ENCODE measurements at regions not wholly inside any gene's neighbourhood (a gene's known extent, or its start where the extent isn't known, plus 50 kb on each side); places are given as distances from the start of the nearest gene placed in this dataset.

GRCh38 chr13:68254151-68254550, 1024.0 kb upstream of the PCDH9 start:
- ChIA-PET POLR2A (no interaction called here), CTCF (ENCODE audit: low intra/inter-chr PET ratio) (no interaction called here)
- TF ChIP-seq BRD4 (IDR thresholded peaks at IDR 0.05) (no peak), MBD2 (IDR thresholded peaks at IDR 0.05; ENCODE audit: borderline replicate concordance, low read depth) (no peak), NBN (IDR thresholded peaks at IDR 0.05; ENCODE audit: low read depth) (no peak), SUPT5H (IDR thresholded peaks at IDR 0.05) (no peak), SPI1 (IDR thresholded peaks at IDR 0.05; ENCODE audit: borderline replicate concordance, low read depth, low read length) (no peak), SOX6 (IDR thresholded peaks at IDR 0.05) (no peak)
- no TSS peak for BruUV-seq (replicated peaks)
- H3K36me3 ChIP-seq (ENCODE audit: control insufficient read depth, insufficient read depth, low read length) = no peaks in the 10 kb centered on the region
- no peaks in the 10 kb centered on the region for H3K9me3 ChIP-seq (replicated peaks; ENCODE audit: control insufficient read depth, insufficient read depth, low read depth, low read length)
- 0% methylated on average over 4 of the region's 4 CpGs for WGBS (ENCODE audit: insufficient coverage, low coverage, missing lambda C conversion rate)
- no peak for FAIRE-seq
- in situ Hi-C loops (cut with MboI) = no loop called here
- no peaks in the 10 kb centered on the region for H3K27me3 ChIP-seq (ENCODE audit: control insufficient read depth in 2 of 2, insufficient read depth in 2 of 2, low read length in 2 of 2)
- no peaks in the 10 kb centered on the region for H3K4me1 ChIP-seq (replicated peaks in 1 of 2; ENCODE audit: control insufficient read depth in 2 of 2, insufficient read depth in 2 of 2, low read length in 2 of 2)
- no peaks in the 10 kb centered on the region for H4K20me1 ChIP-seq (replicated peaks; ENCODE audit: control insufficient read depth, insufficient read depth, low read length)
- ATAC-seq = no peak
- DNase-seq (ENCODE audit: extremely low read depth in 1 of 4, low spot score in 3 of 4) = no peak
- no peak overlapping the region for H3K27ac ChIP-seq (ENCODE audit: extremely low read depth, low read depth, low read length)
- H3K4me2 ChIP-seq (ENCODE audit: insufficient read depth, low read length) = no peak overlapping the region
- intact Hi-C loops (cut with micrococcal nuclease) = no loop called here
- no peak overlapping the region for H3K9ac ChIP-seq (ENCODE audit: insufficient read depth in 1 of 2, low read depth in 2 of 2, low read length in 2 of 2)
- H3K4me3 ChIP-seq = no peak overlapping the region
- no peaks in the 10 kb centered on the region for H3K9me1 ChIP-seq (ENCODE audit: control insufficient read depth, insufficient read depth, low read length)
- H2AFZ ChIP-seq (ENCODE audit: low read depth, low read length) = no peak overlapping the region
- no peaks in the 10 kb centered on the region for H3K79me2 ChIP-seq (ENCODE audit: control insufficient read depth, insufficient read depth, low read length)

- Histone ChIP-seq H3K36me3 (ENCODE audit: control insufficient read depth, insufficient read depth, low read length) (no peaks in the 10 kb centered on the region), H3K27ac (ENCODE audit: extremely low read depth, low read depth, low read length) (no peak overlapping the region), H3K9me3 (replicated peaks; ENCODE audit: control insufficient read depth, insufficient read depth, low read depth, low read length) (no peaks in the 10 kb centered on the region), H3K4me2 (ENCODE audit: insufficient read depth, low read length) (no peak overlapping the region), H3K9ac (ENCODE audit: insufficient read depth in 1 of 2, low read depth in 2 of 2, low read length in 2 of 2) (no peak overlapping the region), H4K20me1 (replicated peaks; ENCODE audit: control insufficient read depth, insufficient read depth, low read length) (no peaks in the 10 kb centered on the region), H3K4me1 (replicated peaks in 1 of 2; ENCODE audit: control insufficient read depth in 2 of 2, insufficient read depth in 2 of 2, low read length in 2 of 2) (no peaks in the 10 kb centered on the region), H3K79me2 (ENCODE audit: control insufficient read depth, insufficient read depth, low read length) (no peaks in the 10 kb centered on the region), H2AFZ (ENCODE audit: low read depth, low read length) (no peak overlapping the region), H3K27me3 (ENCODE audit: control insufficient read depth in 2 of 2, insufficient read depth in 2 of 2, low read length in 2 of 2) (no peaks in the 10 kb centered on the region), H3K4me3 (no peak overlapping the region), H3K9me1 (ENCODE audit: control insufficient read depth, insufficient read depth, low read length) (no peaks in the 10 kb centered on the region)
- TF ChIP-seq ZNF282 (CRISPR knock-in tag; IDR thresholded peaks at IDR 0.05) = no peak
- TF ChIP-seq RCOR1 (IDR thresholded peaks at IDR 0.05; ENCODE audit: borderline replicate concordance in 1 of 2, low read depth in 2 of 2, low read length in 2 of 2) = no peak
- TF ChIP-seq NONO (IDR thresholded peaks at IDR 0.05; ENCODE audit: low read depth in 2 of 2, low read length in 1 of 2) = no peak
- DNase-seq (ENCODE audit: extremely low read depth in 1 of 4, low spot score in 3 of 4) = no peak
- ChIA-PET CTCF (ENCODE audit: low intra/inter-chr PET ratio) (no interaction called here), POLR2A (no interaction called here)
- no peak for ATAC-seq
- no TSS peak for BruUV-seq (replicated peaks)
- intact Hi-C loops (cut with micrococcal nuclease) (no loop called here), in situ Hi-C loops (cut with MboI) (no loop called here)
- FAIRE-seq = no peak
Observed at GRCh38 chr13:68234274-68234673, 1004.1 kb upstream of the PCDH9 start.

Data from K562 (cell line).